ENCODE measurements at regions not wholly inside any gene's neighbourhood (a gene's known extent, or its start where the extent isn't known, plus 50 kb on each side); places are given as distances from the start of the nearest gene placed in this dataset.

GRCh38 chr17:70668938-70669778 is 499.8 kb downstream of the KCNJ2 start:
- Histone ChIP-seq H3K27ac (ENCODE audit: low read depth, low read length) (no peak overlapping the region), H4K8ac (ENCODE audit: extremely low read depth, insufficient read depth, low read length) (no peak overlapping the region), H2BK20ac (ENCODE audit: low read length) (no peak overlapping the region), H3K4ac (replicated peaks; ENCODE audit: insufficient read length, low read depth, low read length) (no peak overlapping the region), H3K36me3 (ENCODE audit: control insufficient read depth in 2 of 4, insufficient read depth in 4 of 4, low read length in 3 of 4) (no peaks in the 10 kb centered on the region), H3K79me1 (ENCODE audit: low read depth, low read length) (no peaks in the 10 kb centered on the region), H3K9me3 (ENCODE audit: insufficient read depth in 2 of 2, low read depth in 1 of 2, low read length in 1 of 2) (no peaks in the 10 kb centered on the region), H4K20me1 (replicated peaks in 1 of 2; ENCODE audit: control insufficient read depth in 1 of 2, insufficient read depth in 2 of 2, low read length in 2 of 2) (no peaks in the 10 kb centered on the region), H3K23ac (ENCODE audit: insufficient read length) (no peak overlapping the region), H3K79me2 (ENCODE audit: control insufficient read depth in 1 of 2, insufficient read depth in 2 of 2, low read length in 2 of 2) (no peaks in the 10 kb centered on the region), H3K56ac (replicated peaks; ENCODE audit: insufficient read length, low read depth, low read length) (no peak overlapping the region), H3K4me1 (replicated peaks in 1 of 4; ENCODE audit: control insufficient read depth in 3 of 4, insufficient read depth in 4 of 4, low read length in 3 of 4) (no peaks in the 10 kb centered on the region), H2AFZ (ENCODE audit: low read length) (no peak overlapping the region), H2BK120ac (replicated peaks; ENCODE audit: low read depth, low read length) (no peak overlapping the region), H2BK15ac (ENCODE audit: low read length) (no peak overlapping the region), H3K18ac (ENCODE audit: extremely low read depth, low read length) (no peak overlapping the region; the same call in 1 of the 2 replicates), H2BK12ac (ENCODE audit: low read depth, low read length) (no peak overlapping the region), H3K9ac (replicated peaks in 1 of 4; ENCODE audit: extremely low read depth in 1 of 4, low read depth in 3 of 4, low read length in 3 of 4) (no peak overlapping the region), H3K27me3 (replicated peaks in 1 of 4; ENCODE audit: control insufficient read depth in 3 of 4, extremely low read depth in 1 of 4, insufficient read depth in 3 of 4, low read length in 3 of 4) (no peaks in the 10 kb centered on the region), H4K5ac (ENCODE audit: insufficient read length, low read depth, low read length) (no peak overlapping the region), H4K91ac (replicated peaks; ENCODE audit: insufficient read length, low read length) (no peak overlapping the region), H2AK5ac (ENCODE audit: low read depth, low read length) (no peak overlapping the region), H3K4me3 (ENCODE audit: extremely low read depth in 1 of 4, insufficient read depth in 2 of 4, low read depth in 3 of 4, low read length in 4 of 4) (no peak overlapping the region), H2BK5ac (ENCODE audit: low read depth, low read length) (no peak overlapping the region), H3K23me2 (ENCODE audit: low read depth, low read length) (no peaks in the 10 kb centered on the region), H3K4me2 (ENCODE audit: insufficient read depth in 1 of 2, low read depth in 2 of 2, low read length in 2 of 2) (no peak overlapping the region), H3K14ac (ENCODE audit: insufficient read length) (no peak overlapping the region)
- 93% methylated on average over 13 of the region's 13 CpGs; no CpG with 5 or more reads in 1 of the 2 experiments for WGBS, 2 experiments (ENCODE audit: extremely low coverage in 1 of 2, insufficient coverage in 1 of 2, insufficient read length in 1 of 2, insufficient replicate concordance in 2 of 2, low coverage in 1 of 2, low lambda C conversion rate in 2 of 2, missing lambda C conversion rate in 1 of 2)
- ChIA-PET CTCF (ENCODE audit: partially characterized antibody) (no interaction called here), POLR2A (ENCODE audit: partially characterized antibody) (no interaction called here)
- DNase-seq (ENCODE audit: low read depth in 1 of 2, low spot score in 2 of 2): no peak
- no peak for FAIRE-seq
- TF ChIP-seq BRCA1 (IDR thresholded peaks at IDR 0.05; ENCODE audit: low read depth, low read length): no peak
- no peak for TF ChIP-seq RFX5 (IDR thresholded peaks at IDR 0.05; ENCODE audit: borderline replicate concordance, low read depth, low read length)
- no peak for TF ChIP-seq KDM1A (IDR thresholded peaks at IDR 0.05; ENCODE audit: borderline replicate concordance, low read length)
- no peak for TF ChIP-seq TAF7 (optimal IDR thresholded peaks at IDR 0.05; ENCODE audit: borderline replicate concordance, low read depth, low read length)
- no peak for TF ChIP-seq RNF2 (IDR thresholded peaks at IDR 0.05; ENCODE audit: borderline replicate concordance, low read depth, low read length, missing control alignments, poor library complexity, severe bottlenecking)
- no peak for TF ChIP-seq HDAC6 (IDR thresholded peaks at IDR 0.05; ENCODE audit: low read depth, low read length)
- no peak for TF ChIP-seq CBX5 (IDR thresholded peaks at IDR 0.05; ENCODE audit: low read depth, low read length)
- TF ChIP-seq CREB1 (IDR thresholded peaks at IDR 0.05): no peak
- TF ChIP-seq CTCF (IDR thresholded peaks at IDR 0.05; ENCODE audit: control extremely low read depth in 1 of 3, insufficient read depth in 1 of 3, low read depth in 1 of 3, low read length in 3 of 3): no peak
- TF ChIP-seq SRF (IDR thresholded peaks at IDR 0.05; ENCODE audit: low read depth, low read length): no peak
